Mucosa of rectum (tissue), 2 donors: ENCODE measurements at regions not wholly inside any gene's neighbourhood (a gene's known extent, or its start where the extent isn't known, plus 50 kb on each side); places are given as distances from the start of the nearest gene placed in this dataset.

Experiments used
- H3K27ac ChIP-seq, 2 donors: one replicate each; pipeline ENCODE4 v1.7.0; 2013; ENCODE audit warnings: inconsistent platforms in 2 of 2, low read depth in 2 of 2, low read length in 2 of 2
- H3K27me3 ChIP-seq, 2 donors: one replicate each; pipeline ENCODE4 v1.7.0; 2013; ENCODE audit warnings: low read length in 2 of 2; ENCODE audit not compliant: control insufficient read depth in 2 of 2, insufficient read depth in 2 of 2
- H3K36me3 ChIP-seq, 2 donors: one replicate each; pipeline ENCODE4 v1.7.0; 2013; ENCODE audit warnings: low read length in 2 of 2; ENCODE audit not compliant: control insufficient read depth in 2 of 2, insufficient read depth in 2 of 2
- H3K4me1 ChIP-seq, 2 donors: one replicate each; pipeline ENCODE4 v1.7.0; 2013; ENCODE audit warnings: low read length in 2 of 2, mild to moderate bottlenecking in 1 of 2; ENCODE audit not compliant: control insufficient read depth in 2 of 2, insufficient read depth in 2 of 2
- H3K4me3 ChIP-seq, 2 donors: one replicate each; pipeline ENCODE4 v1.7.0; 2013; ENCODE audit warnings: low read length in 2 of 2
- H3K9ac ChIP-seq, 2 donors: one replicate each; pipeline ENCODE4 v1.7.0; 2013; ENCODE audit warnings: low read length in 2 of 2, low read depth in 1 of 2, mild to moderate bottlenecking in 1 of 2
- H3K9me3 ChIP-seq, 2 donors: one replicate each; pipeline ENCODE4 v1.7.0; 2013; ENCODE audit warnings: low read length in 2 of 2; ENCODE audit not compliant: control insufficient read depth in 2 of 2
- donor health status: healthy.
- donor health status: Normal muscosa, but diverticular disease.

DNA sequence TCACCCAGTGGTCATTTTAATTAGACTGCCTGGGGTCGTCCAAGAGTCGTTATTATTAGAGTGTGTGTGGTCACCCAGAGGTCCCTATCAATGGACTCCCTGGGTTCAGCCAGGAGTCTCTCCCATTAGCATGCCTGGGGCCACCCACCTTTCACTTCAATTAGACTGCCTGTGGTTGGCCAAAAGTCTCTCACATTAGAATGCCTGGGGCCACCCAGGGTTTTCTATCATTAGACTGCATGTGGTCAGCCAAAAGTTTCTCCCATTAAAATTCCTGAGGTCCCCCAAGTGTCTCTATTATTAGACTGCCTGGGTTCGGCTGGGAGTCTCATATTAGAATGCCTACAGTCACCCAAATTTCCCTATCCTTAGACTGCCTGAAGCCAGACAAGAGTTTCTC lies 1472.6 kb downstream of the UQCRFS1 start:
- H3K36me3 ChIP-seq, result no peaks in the 10 kb centered on the region
- H3K27ac ChIP-seq, result no peak overlapping the region
- H3K9ac ChIP-seq, result no peak overlapping the region
- peaks cover 0 to 3% of the 10 kb centered on the region in 2 donors for H3K9me3 ChIP-seq
- H3K4me1 ChIP-seq, result no peaks in the 10 kb centered on the region
- H3K27me3 ChIP-seq, result no peaks in the 10 kb centered on the region
- H3K4me3 ChIP-seq, result no peak overlapping the region

DNA sequence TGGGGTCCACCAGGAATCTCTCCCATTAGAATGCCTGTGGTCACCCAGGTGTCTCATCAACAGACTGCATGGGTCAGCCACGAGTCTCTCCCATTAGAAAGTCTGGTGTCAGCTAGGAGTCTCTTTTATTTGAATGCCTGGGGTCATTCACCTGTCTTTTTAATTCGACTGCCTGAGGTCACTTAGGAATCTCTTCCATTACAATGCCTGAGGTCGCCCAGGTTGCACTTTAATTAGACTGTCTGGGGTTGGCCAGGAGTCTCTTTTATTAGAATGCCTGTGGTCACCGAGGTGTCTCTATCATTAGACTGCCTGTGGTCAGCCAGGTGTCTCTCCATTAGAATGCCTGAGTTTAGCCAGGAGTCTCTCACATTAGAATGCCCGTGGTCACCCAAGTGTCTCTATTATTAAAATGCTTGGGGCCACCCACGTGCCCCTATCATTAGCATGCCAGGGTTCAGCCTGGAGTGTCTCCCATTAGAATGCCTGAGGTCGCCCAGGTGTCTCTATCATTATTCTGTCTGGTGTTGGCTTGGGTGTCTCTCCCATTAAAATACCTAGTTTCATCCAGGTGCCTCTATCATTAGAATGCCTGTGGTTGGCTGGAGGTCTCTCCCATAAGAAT lies 1474.3 kb downstream of the UQCRFS1 start:
- H3K27me3 ChIP-seq, result no peaks in the 10 kb centered on the region
- no peaks in the 10 kb centered on the region for H3K4me1 ChIP-seq
- peaks cover 0 to 3% of the 10 kb centered on the region in 2 donors for H3K9me3 ChIP-seq
- no peak overlapping the region for H3K9ac ChIP-seq
- H3K27ac ChIP-seq, result no peak overlapping the region
- no peaks in the 10 kb centered on the region for H3K36me3 ChIP-seq
- H3K4me3 ChIP-seq, result no peak overlapping the region

DNA sequence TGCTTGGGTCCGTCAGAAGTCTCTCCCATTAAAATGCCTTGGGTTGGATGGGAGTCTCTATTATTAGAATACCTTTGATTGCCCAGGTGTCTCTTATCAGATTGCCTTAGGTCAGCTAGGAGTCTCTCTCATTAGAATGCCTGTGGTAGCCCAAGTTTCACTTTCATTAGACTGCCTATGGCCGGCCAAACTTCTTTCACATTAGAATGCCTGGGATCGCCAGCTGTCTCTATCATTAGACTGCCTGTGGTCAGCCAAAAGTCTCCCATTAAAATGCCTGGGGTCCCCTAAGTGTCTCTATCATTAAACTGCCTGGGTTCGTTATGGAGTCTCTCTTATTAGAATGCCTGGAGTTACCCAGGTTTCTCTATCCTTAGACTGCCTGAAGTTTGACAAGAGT lies 1476.7 kb downstream of the UQCRFS1 start:
- H3K9me3 ChIP-seq, result peaks cover 0 to 3% of the 10 kb centered on the region in 2 donors
- H3K36me3 ChIP-seq, result no peaks in the 10 kb centered on the region
- no peak overlapping the region for H3K9ac ChIP-seq
- H3K27ac ChIP-seq, result no peak overlapping the region
- no peaks in the 10 kb centered on the region for H3K4me1 ChIP-seq
- no peak overlapping the region for H3K4me3 ChIP-seq
- no peaks in the 10 kb centered on the region for H3K27me3 ChIP-seq

DNA sequence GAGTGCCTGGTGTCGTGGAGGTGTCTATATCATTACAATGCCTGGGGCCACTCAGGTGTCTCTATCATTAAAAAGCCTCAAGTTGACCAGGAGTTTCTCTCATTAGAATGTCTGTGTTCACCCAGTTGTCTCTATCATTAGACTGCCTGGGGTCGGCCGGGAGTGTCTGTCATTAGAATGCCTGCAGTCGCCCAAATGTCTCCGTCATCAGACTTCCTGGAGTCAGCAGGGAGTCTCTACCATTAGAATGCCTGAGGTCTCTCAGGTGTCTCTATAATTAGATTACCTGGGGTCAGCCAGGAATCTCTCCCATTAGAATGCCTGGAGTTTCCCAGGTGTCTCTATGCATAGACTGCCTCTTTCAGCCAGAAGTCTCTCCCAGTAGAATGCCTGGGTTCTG lies 1477.6 kb downstream of the UQCRFS1 start:
- no peaks in the 10 kb centered on the region for H3K27me3 ChIP-seq
- no peak overlapping the region for H3K9ac ChIP-seq
- peaks cover 0 to 3% of the 10 kb centered on the region in 2 donors for H3K9me3 ChIP-seq
- H3K4me1 ChIP-seq, result no peaks in the 10 kb centered on the region
- H3K27ac ChIP-seq, result no peak overlapping the region
- H3K4me3 ChIP-seq, result no peak overlapping the region
- H3K36me3 ChIP-seq, result no peaks in the 10 kb centered on the region

DNA sequence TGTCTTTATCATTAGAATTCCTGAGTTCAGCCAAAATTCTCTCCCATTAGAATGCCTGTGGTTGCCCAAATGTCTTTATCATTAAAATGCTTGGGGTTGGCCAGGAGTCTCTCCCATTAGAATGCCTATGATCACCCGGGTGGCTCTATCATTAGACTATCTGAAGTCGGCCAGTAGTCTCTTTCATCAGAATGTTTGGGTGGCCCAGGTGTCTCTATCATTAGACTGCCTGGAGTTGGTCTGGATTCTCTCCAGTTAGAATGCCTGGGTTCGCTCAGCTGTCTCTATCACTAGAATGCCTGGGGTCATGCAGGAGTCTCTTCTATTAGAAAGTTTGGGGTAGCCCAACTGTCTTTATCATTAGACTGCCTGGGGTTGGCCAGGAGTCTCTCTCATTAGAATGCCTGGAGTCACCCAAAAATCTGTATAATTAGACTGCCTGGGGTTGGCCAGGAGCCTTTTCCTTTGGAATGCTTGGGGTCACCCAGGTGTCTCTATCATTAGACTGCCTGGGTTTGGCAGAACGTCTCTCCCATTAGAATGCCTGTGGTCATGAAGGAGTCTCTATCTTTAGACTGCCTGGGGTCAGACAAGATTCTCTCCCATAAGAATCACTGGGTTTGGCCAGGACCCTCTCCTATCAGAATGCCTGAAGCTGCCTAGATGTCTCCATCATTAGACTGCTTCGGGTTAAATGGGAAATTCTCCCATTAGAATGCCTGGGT lies 1478.3 kb downstream of the UQCRFS1 start:
- no peaks in the 10 kb centered on the region for H3K4me1 ChIP-seq
- H3K36me3 ChIP-seq, result no peaks in the 10 kb centered on the region
- H3K4me3 ChIP-seq, result no peak overlapping the region
- no peaks in the 10 kb centered on the region for H3K27me3 ChIP-seq
- H3K9me3 ChIP-seq, result peaks cover 0 to 2% of the 10 kb centered on the region in 2 donors
- no peak overlapping the region for H3K9ac ChIP-seq
- H3K27ac ChIP-seq, result no peak overlapping the region

DNA sequence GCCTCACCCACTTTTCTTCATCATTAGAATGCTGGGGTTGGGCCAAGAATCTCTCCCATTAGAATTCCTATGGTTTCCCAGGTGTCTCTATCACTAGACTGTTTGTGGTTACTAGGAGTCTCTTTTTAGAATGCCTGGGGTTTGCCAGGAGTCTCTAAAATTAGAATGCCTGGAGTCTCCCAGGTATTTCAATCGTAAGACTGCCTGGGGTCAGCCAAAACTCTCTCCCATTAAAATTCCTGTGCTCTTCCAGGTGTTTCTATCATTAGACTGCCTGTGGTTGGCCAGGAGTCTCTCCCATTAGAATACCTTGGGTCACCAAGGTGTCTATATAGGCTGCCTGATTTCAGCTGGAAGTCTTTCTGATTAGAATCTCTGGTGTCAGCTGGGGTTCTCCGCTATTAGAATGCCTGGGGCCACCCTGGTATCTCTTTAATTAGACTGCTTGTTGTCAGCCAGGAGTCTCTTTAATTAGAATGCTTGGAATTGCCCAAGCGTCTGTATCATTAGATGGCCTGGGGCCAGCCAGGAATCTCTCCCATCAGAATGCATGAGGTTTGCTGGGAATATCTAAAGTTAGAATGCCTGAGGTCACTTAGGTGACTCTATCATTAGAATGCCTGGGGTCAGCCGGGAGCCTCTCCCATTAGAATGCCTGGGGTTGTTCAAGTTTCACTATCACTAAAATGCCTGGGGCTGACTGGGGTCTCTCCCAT lies 1479.2 kb downstream of the UQCRFS1 start:
- Histone ChIP-seq H3K4me1 (no peaks in the 10 kb centered on the region), H3K27me3 (no peaks in the 10 kb centered on the region), H3K36me3 (no peaks in the 10 kb centered on the region), H3K27ac (no peak overlapping the region), H3K4me3 (no peak overlapping the region), H3K9me3 (peaks cover 0 to 6% of the 10 kb centered on the region in 2 donors), H3K9ac (no peak overlapping the region)

DNA sequence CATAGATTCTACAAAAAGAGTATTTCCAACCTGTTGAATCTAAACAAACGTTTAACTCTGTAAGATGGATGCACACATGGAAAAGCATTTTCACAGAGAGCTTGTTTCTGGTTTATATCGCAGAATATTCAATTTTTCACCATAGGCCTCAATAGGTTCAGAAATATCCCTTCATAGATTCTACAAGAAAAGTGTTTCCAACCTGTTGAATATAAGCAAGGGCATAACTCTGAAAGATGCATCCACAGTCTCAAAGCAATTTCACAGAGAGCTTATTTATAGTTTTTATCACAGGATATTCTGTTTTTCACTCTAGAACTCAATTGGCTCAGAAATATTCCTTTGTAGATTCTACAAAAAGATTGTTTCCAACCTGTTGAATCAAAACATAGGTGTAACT lies 1483.6 kb downstream of the UQCRFS1 start:
- Histone ChIP-seq H3K27ac (no peak overlapping the region), H3K9ac (no peak overlapping the region), H3K4me3 (no peak overlapping the region), H3K36me3 (no peaks in the 10 kb centered on the region), H3K9me3 (peaks cover 2 to 16% of the 10 kb centered on the region in 2 donors), H3K27me3 (no peaks in the 10 kb centered on the region), H3K4me1 (no peaks in the 10 kb centered on the region)

DNA sequence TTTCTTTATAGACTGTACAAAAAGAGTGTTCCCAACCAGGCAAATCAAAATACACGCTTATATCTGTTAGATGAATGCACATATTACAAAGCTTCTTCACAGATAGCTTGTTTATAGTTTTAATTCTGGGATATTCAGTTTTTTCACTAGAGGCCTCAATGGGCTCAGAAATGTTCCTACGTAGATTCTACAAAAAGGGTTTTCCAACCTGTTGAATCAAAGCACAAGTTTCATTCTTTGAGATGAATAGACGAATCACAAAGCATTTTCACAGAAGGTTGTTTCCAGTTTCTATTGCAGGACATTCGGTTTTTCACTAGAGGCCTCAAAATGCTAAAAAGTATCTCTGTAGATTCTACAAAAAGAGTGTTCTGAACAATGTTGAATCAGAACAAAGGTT lies 1490.3 kb downstream of the UQCRFS1 start:
- Histone ChIP-seq H3K9me3 (peaks cover 2 to 10% of the 10 kb centered on the region in 2 donors), H3K27ac (no peak overlapping the region), H3K9ac (no peak overlapping the region)

DNA sequence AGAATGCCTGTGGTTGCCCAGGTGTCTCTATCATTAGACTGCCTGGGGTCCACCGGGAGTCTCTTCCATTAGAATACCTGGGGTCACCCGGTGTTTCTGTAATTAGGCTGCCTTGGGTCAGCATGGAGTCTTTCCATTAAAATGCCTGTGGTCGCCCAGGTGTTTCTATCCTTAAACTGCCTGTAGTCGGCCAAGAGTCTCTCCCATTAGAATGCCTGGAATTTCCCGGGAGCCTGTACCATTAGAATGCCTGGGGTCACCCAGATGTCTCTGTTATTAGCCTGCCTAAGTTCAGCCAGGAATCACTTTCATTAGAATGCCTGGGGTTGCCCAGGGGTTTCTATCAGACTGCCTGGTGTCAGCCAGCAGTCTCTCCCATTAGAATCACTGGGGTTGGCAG lies 1492.8 kb downstream of the UQCRFS1 start:
- Histone ChIP-seq H3K27ac (no peak overlapping the region), H3K27me3 (no peaks in the 10 kb centered on the region), H3K9ac (no peak overlapping the region), H3K9me3 (peaks cover 0 to 7% of the 10 kb centered on the region in 2 donors), H3K4me3 (no peak overlapping the region), H3K4me1 (no peaks in the 10 kb centered on the region), H3K36me3 (no peaks in the 10 kb centered on the region)

More for the DNA sequence above, 1490.3 kb downstream of the UQCRFS1 start:
- no peak overlapping the region for H3K4me3 ChIP-seq
- H3K36me3 ChIP-seq, result no peaks in the 10 kb centered on the region
- H3K4me1 ChIP-seq, result no peaks in the 10 kb centered on the region
- no peaks in the 10 kb centered on the region for H3K27me3 ChIP-seq

DNA sequence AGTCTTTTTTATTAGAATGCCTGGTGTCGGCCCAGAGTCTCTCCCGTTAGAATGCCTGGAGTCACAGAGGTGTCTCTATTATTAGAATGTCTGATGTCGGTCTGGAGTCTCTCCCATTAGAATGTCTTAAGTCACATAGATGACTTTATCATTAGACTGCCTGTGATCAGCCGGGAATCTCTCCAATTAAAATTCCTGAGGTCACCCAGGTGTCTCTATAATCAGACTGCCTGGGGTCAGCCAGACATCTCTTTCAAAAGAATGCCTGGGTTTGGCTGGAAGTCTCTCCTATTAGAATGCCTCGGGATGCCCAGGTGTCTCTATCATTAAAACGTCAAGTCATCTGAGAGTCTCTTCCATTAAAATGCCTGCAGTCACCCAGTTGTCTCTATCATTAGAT lies 1493.9 kb downstream of the UQCRFS1 start:
- Histone ChIP-seq H3K9ac (no peak overlapping the region), H3K36me3 (no peaks in the 10 kb centered on the region), H3K27me3 (no peaks in the 10 kb centered on the region), H3K4me1 (no peaks in the 10 kb centered on the region), H3K27ac (no peak overlapping the region), H3K4me3 (no peak overlapping the region), H3K9me3 (peaks cover 0 to 3% of the 10 kb centered on the region in 2 donors)
